SK-N-SH (cell line): ENCODE measurements at regions not wholly inside any gene's neighbourhood (a gene's known extent, or its start where the extent isn't known, plus 50 kb on each side); places are given as distances from the start of the nearest gene placed in this dataset.

Experiments
- CTCF ChIA-PET: fragments of 300-600, 350-600 bp; formaldehyde crosslinking; extraction: SDS; loops from one replicate; lab custom pipeline; 2021; lab: Yijun Ruan, JAX
- POLR2A ChIA-PET: fragments of 350-600 bp; sonication (Branson Sonifier 250); formaldehyde crosslinking; extraction: SDS; loops from one replicate; lab custom pipeline; 2020; ENCODE audit warnings: antibody characterized with exemption, inconsistent platforms; lab: Yijun Ruan, JAX
- DNase-seq: peaks from one replicate; pipeline ENCODE4 v3.0.0; 2012
- H2AFZ ChIP-seq: fragments of 200-600 bp; sonication (generic); 2 replicates; pipeline ENCODE4 v1.8.1; 2016; ENCODE audit warnings: antibody characterized with exemption, mild to moderate bottlenecking, low read depth
- H3F3A ChIP-seq: fragments of 200-600 bp; sonication (generic); replicated peaks from 2 replicates; pipeline ENCODE3; 2016; ENCODE audit warnings: antibody characterized with exemption, mild to moderate bottlenecking; ENCODE audit not compliant: insufficient read depth
- H3K27ac ChIP-seq, 2 experiments: fragments of 200-500 bp in 1 of 2; fragments of 200-600 bp in 1 of 2; sonication (Bioruptor generic) in 1 of 2; sonication (generic), shearing (Covaris generic) in 1 of 2; 2 replicates each; pipeline versions ENCODE4 v1.5.1 to v1.6.1; 2014 to 2016; ENCODE audit warnings: low read depth in 2 of 2, inconsistent platforms in 1 of 2, low read length in 1 of 2, mild to moderate bottlenecking in 1 of 2, mixed read lengths in 1 of 2
- H3K27me3 ChIP-seq: fragments of 200-600 bp; sonication (generic), shearing (Covaris generic); 2 replicates; pipeline ENCODE4 v1.6.1; 2016; ENCODE audit warnings: mixed run types; ENCODE audit not compliant: insufficient read depth
- H3K36me3 ChIP-seq, 2 experiments: fragments of 200-500 bp in 1 of 2; fragments of 200-600 bp in 1 of 2; sonication (Bioruptor generic) in 1 of 2; sonication (generic) in 1 of 2; replicated peaks in 1 of 2; 2 replicates each; pipeline versions ENCODE3 to v1.5.1; 2014 to 2016; ENCODE audit warnings: low read length in 1 of 2, mild to moderate bottlenecking in 1 of 2; ENCODE audit not compliant: insufficient read depth in 2 of 2, control insufficient read depth in 1 of 2
- H3K4me1 ChIP-seq, 2 experiments: fragments of 200-500 bp in 1 of 2; fragments of 200-600 bp in 1 of 2; sonication (Bioruptor generic) in 1 of 2; sonication (generic), shearing (Covaris generic) in 1 of 2; 2 replicates each; pipeline versions ENCODE4 v1.5.1 to v1.6.1; 2014 to 2016; ENCODE audit warnings: low read depth in 1 of 2, low read length in 1 of 2, mixed run types in 1 of 2; ENCODE audit not compliant: insufficient read depth in 2 of 2, control insufficient read depth in 1 of 2
- H3K4me2 ChIP-seq: fragments of 200-600 bp; sonication (generic), shearing (Covaris generic); 2 replicates; pipeline ENCODE4 v1.6.1; 2017; ENCODE audit warnings: mixed run types
- H3K4me3 ChIP-seq, 2 experiments: fragments of 200-500 bp in 1 of 2; fragments of 200-600 bp in 1 of 2; sonication (Bioruptor generic) in 1 of 2; sonication (generic), shearing (Covaris generic) in 1 of 2; 2 replicates each; pipeline versions ENCODE4 v1.5.1 to v1.8.1; 2014 to 2016; ENCODE audit warnings: low read depth in 2 of 2, inconsistent platforms in 1 of 2, low read length in 1 of 2, mild to moderate bottlenecking in 1 of 2, mixed read lengths in 1 of 2, moderate library complexity in 1 of 2
- H3K79me2 ChIP-seq: fragments of 200-600 bp; sonication (generic); 2 replicates; pipeline ENCODE4 v1.8.1; 2017; ENCODE audit warnings: mild to moderate bottlenecking; ENCODE audit not compliant: insufficient read depth
- H3K9ac ChIP-seq: fragments of 200-600 bp; sonication (generic); 2 replicates; pipeline ENCODE4 v1.6.1; 2017; ENCODE audit warnings: mixed run types
- H3K9me2 ChIP-seq: fragments of 200-600 bp; sonication (generic); 2 replicates; pipeline ENCODE4 v1.6.1; 2017; ENCODE audit warnings: mixed run types
- H3K9me3 ChIP-seq: fragments of 200-600 bp; sonication (generic); 2 replicates; pipeline ENCODE4 v1.6.1; 2017; ENCODE audit warnings: mixed run types, mild to moderate bottlenecking, moderate library complexity
- H4K20me1 ChIP-seq: fragments of 200-600 bp; sonication (generic); 2 replicates; pipeline ENCODE4 v1.6.1; 2017; ENCODE audit warnings: mild to moderate bottlenecking, mixed run types; ENCODE audit not compliant: insufficient read depth
- CTCF ChIP-seq: fragments of 200-600 bp; sonication (generic); IDR thresholded peaks from 2 replicates; pipeline ENCODE4 v1.6.1; 2017; ENCODE audit warnings: antibody characterized with exemption, mild to moderate bottlenecking, moderate library complexity
- EZH2phosphoT487 ChIP-seq: fragments of 200-600 bp; sonication (generic); IDR thresholded peaks from 2 replicates; pipeline ENCODE4 v1.6.1; 2017; ENCODE audit warnings: low read depth, mixed run types, mild to moderate bottlenecking, antibody characterized with exemption, moderate library complexity, borderline replicate concordance
- MAX ChIP-seq: IDR thresholded peaks from 2 replicates; pipeline ENCODE4 v1.4.0; 2012; ENCODE audit warnings: low read depth
- MXI1 ChIP-seq: IDR thresholded peaks from 2 replicates; pipeline ENCODE4 v1.6.1; 2012; ENCODE audit warnings: mild to moderate bottlenecking, low read depth, low read length, improper control_type of control experiment
- NFIC ChIP-seq: IDR thresholded peaks from 2 replicates; pipeline ENCODE4 v1.4.0; 2012; ENCODE audit warnings: borderline replicate concordance
- NRF1 ChIP-seq: IDR thresholded peaks from 2 replicates; pipeline ENCODE4 v1.6.1; 2012; ENCODE audit warnings: low read depth, mild to moderate bottlenecking, low read length
- PBX3 ChIP-seq: IDR thresholded peaks from 2 replicates; pipeline ENCODE4; 2012
- POLR2AphosphoS5 ChIP-seq: IDR thresholded peaks from 2 replicates; pipeline ENCODE4 v1.6.1; 2012; ENCODE audit warnings: low read depth, low read length
- RFX5 ChIP-seq: IDR thresholded peaks from 2 replicates; pipeline ENCODE4 v1.6.1; 2012; ENCODE audit warnings: mild to moderate bottlenecking, improper control_type of control experiment, low read length
- RXRA ChIP-seq: IDR thresholded peaks from 2 replicates; pipeline ENCODE4 v1.4.0; 2012; ENCODE audit warnings: low read depth, mild to moderate bottlenecking, borderline replicate concordance
- SIN3A ChIP-seq: IDR thresholded peaks from 2 replicates; pipeline ENCODE4 v1.6.1; 2012; ENCODE audit warnings: low read depth, mild to moderate bottlenecking, low read length, moderate library complexity, borderline replicate concordance
- SMC3 ChIP-seq: IDR thresholded peaks from 2 replicates; pipeline ENCODE4 v1.6.1; 2012; ENCODE audit warnings: low read depth, low read length, improper control_type of control experiment
- TAF1 ChIP-seq: IDR thresholded peaks from 2 replicates; pipeline ENCODE4 v1.6.1; 2012; ENCODE audit warnings: low read depth, mild to moderate bottlenecking, low read length, moderate library complexity, borderline replicate concordance
- TCF12 ChIP-seq: IDR thresholded peaks from 2 replicates; pipeline ENCODE4 v1.4.0; 2012
- TEAD4 ChIP-seq: IDR thresholded peaks from 2 replicates; pipeline ENCODE4 v1.4.0; 2012; ENCODE audit warnings: mild to moderate bottlenecking, borderline replicate concordance; ENCODE audit not compliant: insufficient read depth
- USF2 ChIP-seq: fragments of 150-350 bp; IDR thresholded peaks from 2 replicates; pipeline ENCODE4 v1.6.1; 2017; ENCODE audit warnings: antibody characterized with exemption, low read length, low read depth, borderline replicate concordance
- YY1 ChIP-seq: IDR thresholded peaks from 2 replicates; pipeline ENCODE4 v1.4.0; 2012; ENCODE audit warnings: low read depth, mild to moderate bottlenecking
- ZBTB33 ChIP-seq: IDR thresholded peaks from 2 replicates; pipeline ENCODE4 v1.4.0; 2012; ENCODE audit warnings: low read depth, borderline replicate concordance
- WGBS: methylation state at CpG from one replicate; pipeline ENCODE4 v1.1.6; 2017; ENCODE audit warnings: low lambda C conversion rate; 5-methylcytosine and 5-hydroxymethylcytosine counted together
- TF ChIP-seq, protein P1 (sequence below): IDR thresholded peaks from 2 replicates; pipeline ENCODE4 v1.4.0; 2012; ENCODE audit warnings: low read depth, borderline replicate concordance
- TF ChIP-seq, protein P2 (sequence below): fragments of 150-350 bp; IDR thresholded peaks from 2 replicates; pipeline ENCODE4 v1.6.1; 2016; ENCODE audit warnings: mild to moderate bottlenecking, low read depth, low read length

GRCh38 chr18:55688030-55688429, 100.0 kb upstream of the TCF4 start:
- Histone ChIP-seq H3K27me3 (no peaks in the 10 kb centered on the region), H3K36me3 (no peaks in the 10 kb centered on the region), H3K4me3 (no peak overlapping the region), H3K4me2 (no peak overlapping the region), H3F3A (no peaks in the 10 kb centered on the region), H3K9me2 (no peaks in the 10 kb centered on the region), H3K79me2 (no peaks in the 10 kb centered on the region), H2AFZ (no peak overlapping the region), H4K20me1 (no peaks in the 10 kb centered on the region), H3K9me3 (no peaks in the 10 kb centered on the region), H3K27ac (no peak overlapping the region), H3K9ac (no peak overlapping the region), H3K4me1 (no peaks in the 10 kb centered on the region)
- TF ChIP-seq MXI1 = no peak
- TF ChIP-seq SIN3A = no peak
- TF ChIP-seq TEAD4 = no peak
- TF ChIP-seq TAF1 = no peak
- TF ChIP-seq SMC3 = no peak
- TF ChIP-seq NRF1 = no peak
- TF ChIP-seq, protein P1, sequence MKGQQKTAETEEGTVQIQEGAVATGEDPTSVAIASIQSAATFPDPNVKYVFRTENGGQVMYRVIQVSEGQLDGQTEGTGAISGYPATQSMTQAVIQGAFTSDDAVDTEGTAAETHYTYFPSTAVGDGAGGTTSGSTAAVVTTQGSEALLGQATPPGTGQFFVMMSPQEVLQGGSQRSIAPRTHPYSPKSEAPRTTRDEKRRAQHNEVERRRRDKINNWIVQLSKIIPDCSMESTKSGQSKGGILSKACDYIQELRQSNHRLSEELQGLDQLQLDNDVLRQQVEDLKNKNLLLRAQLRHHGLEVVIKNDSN = no peak
- no peak for TF ChIP-seq RFX5
- TF ChIP-seq RXRA = no peak
- no peak for TF ChIP-seq CTCF
- no peak for TF ChIP-seq MAX
- TF ChIP-seq ZBTB33 = no peak
- no peak for TF ChIP-seq USF2
- TF ChIP-seq PBX3 = no peak
- no peak for TF ChIP-seq POLR2AphosphoS5
- no peak for TF ChIP-seq EZH2phosphoT487
- TF ChIP-seq, protein P2, sequence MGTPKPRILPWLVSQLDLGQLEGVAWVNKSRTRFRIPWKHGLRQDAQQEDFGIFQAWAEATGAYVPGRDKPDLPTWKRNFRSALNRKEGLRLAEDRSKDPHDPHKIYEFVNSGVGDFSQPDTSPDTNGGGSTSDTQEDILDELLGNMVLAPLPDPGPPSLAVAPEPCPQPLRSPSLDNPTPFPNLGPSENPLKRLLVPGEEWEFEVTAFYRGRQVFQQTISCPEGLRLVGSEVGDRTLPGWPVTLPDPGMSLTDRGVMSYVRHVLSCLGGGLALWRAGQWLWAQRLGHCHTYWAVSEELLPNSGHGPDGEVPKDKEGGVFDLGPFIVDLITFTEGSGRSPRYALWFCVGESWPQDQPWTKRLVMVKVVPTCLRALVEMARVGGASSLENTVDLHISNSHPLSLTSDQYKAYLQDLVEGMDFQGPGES = no peak
- no peak for TF ChIP-seq NFIC
- TF ChIP-seq YY1 = no peak
- no peak for TF ChIP-seq TCF12
- CTCF ChIA-PET = no interaction called here
- DNase-seq = no peak
- 63% methylated on average over 4 of the region's 4 CpGs for WGBS
- POLR2A ChIA-PET = no interaction called here
